Hepatocyte (in vitro differentiated cells): ENCODE measurements at regions not wholly inside any gene's neighbourhood (a gene's known extent, or its start where the extent isn't known, plus 50 kb on each side); places are given as distances from the start of the nearest gene placed in this dataset.
"Not testable (repeated sequence)": the region's sequence is repeated elsewhere in the genome, so short reads cannot be mapped to it uniquely, and the experiment has no call there.

ENCODE experiments used
- DNase-seq: peaks from one replicate; pipeline ENCODE4 v3.0.0-alpha.2; 2016; ENCODE audit warnings: low spot score
- H2AFZ ChIP-seq: fragments of 200-600 bp; sonication (generic); 2 replicates; pipeline ENCODE4 v1.6.0; 2016; ENCODE audit warnings: antibody characterized with exemption, mild to moderate bottlenecking
- H3K27ac ChIP-seq: fragments of 200-600 bp; sonication (generic); 2 replicates; pipeline ENCODE4 v1.5.1; 2016; ENCODE audit warnings: mild to moderate bottlenecking
- H3K27me3 ChIP-seq: fragments of 200-600 bp; sonication (generic); 2 replicates; pipeline ENCODE4 v1.6.1; 2016
- H3K36me3 ChIP-seq: fragments of 200-600 bp; sonication (generic); replicated peaks from 2 replicates; pipeline ENCODE4 v1.5.1; 2016; ENCODE audit warnings: low read depth; ENCODE audit not compliant: insufficient read depth
- H3K4me1 ChIP-seq: fragments of 200-600 bp; sonication (generic); 2 replicates; pipeline ENCODE4 v1.5.1; 2016; ENCODE audit warnings: mild to moderate bottlenecking, moderate library complexity; ENCODE audit not compliant: insufficient read depth
- H3K4me2 ChIP-seq: fragments of 200-600 bp; sonication (generic); 2 replicates; pipeline ENCODE4 v1.6.0; 2016
- H3K4me3 ChIP-seq: fragments of 200-600 bp; sonication (generic); 2 replicates; pipeline ENCODE4 v1.5.1; 2016; ENCODE audit warnings: mild to moderate bottlenecking
- H3K79me2 ChIP-seq: fragments of 200-600 bp; sonication (generic); 2 replicates; pipeline ENCODE4 v1.6.0; 2017; ENCODE audit warnings: mild to moderate bottlenecking
- H3K9me2 ChIP-seq: fragments of 200-600 bp; sonication (generic); replicated peaks from 2 replicates; pipeline ENCODE4 v1.6.0; 2017; ENCODE audit warnings: mild to moderate bottlenecking; ENCODE audit not compliant: insufficient read depth
- H3K9me3 ChIP-seq: fragments of 200-600 bp; sonication (generic); 2 replicates; pipeline ENCODE4 v1.5.1; 2016; ENCODE audit warnings: low read depth, mild to moderate bottlenecking
- H4K20me1 ChIP-seq: fragments of 200-600 bp; sonication (generic); 2 replicates; pipeline ENCODE4 v1.6.0; 2016; ENCODE audit warnings: mild to moderate bottlenecking; ENCODE audit not compliant: insufficient read depth, poor library complexity, severe bottlenecking
- EZH2 ChIP-seq: fragments of 200-600 bp; sonication (generic); IDR thresholded peaks from 2 replicates; pipeline ENCODE4 v1.6.1; 2016; ENCODE audit warnings: antibody characterized with exemption, mild to moderate bottlenecking, borderline replicate concordance
- EZH2phosphoT487 ChIP-seq: fragments of 200-600 bp; sonication (generic); IDR thresholded peaks from one replicate; pipeline ENCODE4 v1.6.1; 2018; ENCODE audit warnings: antibody characterized with exemption, mild to moderate bottlenecking, low read depth, moderate library complexity; ENCODE audit not compliant: unreplicated experiment, severe bottlenecking
- WGBS: methylation state at CpG from one replicate; pipeline ENCODE4 v1.1.6; 2016; ENCODE audit warnings: low lambda C conversion rate; ENCODE audit errors: missing lambda C conversion rate; 5-methylcytosine and 5-hydroxymethylcytosine counted together
- TF ChIP-seq, protein P1 (sequence below): fragments of 200-600 bp; sonication (generic); IDR thresholded peaks from 2 replicates; pipeline ENCODE4 v1.5.1; 2016; ENCODE audit warnings: antibody characterized with exemption, mild to moderate bottlenecking; ENCODE audit not compliant: poor library complexity

- Histone ChIP-seq H3K4me3 (no peak overlapping the region), H3K36me3 (no peaks in the 10 kb centered on the region), H4K20me1 (no peaks in the 10 kb centered on the region), H3K9me2 (no peaks in the 10 kb centered on the region), H3K4me2 (no peak overlapping the region), H3K9me3 (no peaks in the 10 kb centered on the region), H3K27ac (no peak overlapping the region), H3K27me3 (no peaks in the 10 kb centered on the region), H2AFZ (no peak overlapping the region), H3K79me2 (no peaks in the 10 kb centered on the region), H3K4me1 (no peaks in the 10 kb centered on the region)
- WGBS, result 65% methylated on average over 1 of the region's 1 CpG
- TF ChIP-seq, protein P1, sequence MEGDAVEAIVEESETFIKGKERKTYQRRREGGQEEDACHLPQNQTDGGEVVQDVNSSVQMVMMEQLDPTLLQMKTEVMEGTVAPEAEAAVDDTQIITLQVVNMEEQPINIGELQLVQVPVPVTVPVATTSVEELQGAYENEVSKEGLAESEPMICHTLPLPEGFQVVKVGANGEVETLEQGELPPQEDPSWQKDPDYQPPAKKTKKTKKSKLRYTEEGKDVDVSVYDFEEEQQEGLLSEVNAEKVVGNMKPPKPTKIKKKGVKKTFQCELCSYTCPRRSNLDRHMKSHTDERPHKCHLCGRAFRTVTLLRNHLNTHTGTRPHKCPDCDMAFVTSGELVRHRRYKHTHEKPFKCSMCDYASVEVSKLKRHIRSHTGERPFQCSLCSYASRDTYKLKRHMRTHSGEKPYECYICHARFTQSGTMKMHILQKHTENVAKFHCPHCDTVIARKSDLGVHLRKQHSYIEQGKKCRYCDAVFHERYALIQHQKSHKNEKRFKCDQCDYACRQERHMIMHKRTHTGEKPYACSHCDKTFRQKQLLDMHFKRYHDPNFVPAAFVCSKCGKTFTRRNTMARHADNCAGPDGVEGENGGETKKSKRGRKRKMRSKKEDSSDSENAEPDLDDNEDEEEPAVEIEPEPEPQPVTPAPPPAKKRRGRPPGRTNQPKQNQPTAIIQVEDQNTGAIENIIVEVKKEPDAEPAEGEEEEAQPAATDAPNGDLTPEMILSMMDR, result no peak
- TF ChIP-seq EZH2, result no peak
- TF ChIP-seq EZH2phosphoT487, result no peak
- no peak for DNase-seq
Observed at GRCh38 chr7:91357901-91358300, 93.7 kb downstream of the FZD1 start.

GRCh38 chr7:91358303-91358702, 94.1 kb downstream of the FZD1 start:
- no peak for DNase-seq
- Histone ChIP-seq H3K27ac (no peak overlapping the region), H3K27me3 (no peaks in the 10 kb centered on the region), H3K4me3 (no peak overlapping the region), H3K9me3 (no peaks in the 10 kb centered on the region), H4K20me1 (no peaks in the 10 kb centered on the region), H3K36me3 (no peaks in the 10 kb centered on the region), H3K4me2 (no peak overlapping the region), H2AFZ (no peak overlapping the region), H3K4me1 (no peaks in the 10 kb centered on the region), H3K79me2 (no peaks in the 10 kb centered on the region), H3K9me2 (no peaks in the 10 kb centered on the region)
- TF ChIP-seq, protein P1, result no peak
- TF ChIP-seq EZH2phosphoT487 (no peak), EZH2 (no peak)
- WGBS, result 90% methylated on average over 2 of the region's 2 CpGs

GRCh38 chr7:91365097-91365496, 100.9 kb downstream of the FZD1 start:
- not testable (repeated sequence) for H3K36me3 ChIP-seq, H3K27ac ChIP-seq, H3K4me3 ChIP-seq, H3K9me2 ChIP-seq, H3K4me2 ChIP-seq, H3K27me3 ChIP-seq, H4K20me1 ChIP-seq, DNase-seq, H3K4me1 ChIP-seq, H2AFZ ChIP-seq, H3K9me3 ChIP-seq, H3K79me2 ChIP-seq
- WGBS, result 74% methylated on average over 5 of the region's 5 CpGs

DNA sequence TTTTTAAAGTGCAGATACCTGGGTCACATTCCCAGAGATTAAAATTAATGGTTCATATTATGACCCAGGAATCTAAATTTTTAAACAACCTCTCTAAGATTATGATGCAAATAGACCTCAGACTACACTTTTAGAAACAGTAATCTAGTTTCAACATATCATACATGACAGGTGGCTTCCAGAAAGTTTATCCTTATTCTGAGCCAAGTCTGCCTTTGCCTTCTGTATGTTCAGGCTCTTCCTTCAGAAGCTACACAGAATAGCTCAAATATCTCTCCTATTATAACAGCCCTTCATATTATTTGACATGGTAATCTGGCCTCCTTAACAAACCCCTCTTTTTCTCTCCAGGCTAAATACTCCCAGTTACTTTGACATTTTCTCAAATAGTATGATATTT, 101.9 kb downstream of the FZD1 start:
- Histone ChIP-seq H3K4me3 (no peak overlapping the region), H3K27ac (no peak overlapping the region), H3K36me3 (no peaks in the 10 kb centered on the region), H4K20me1 (no peaks in the 10 kb centered on the region), H3K9me2 (no peaks in the 10 kb centered on the region), H2AFZ (no peak overlapping the region), H3K27me3 (no peaks in the 10 kb centered on the region), H3K4me2 (no peak overlapping the region), H3K79me2 (no peaks in the 10 kb centered on the region), H3K4me1 (no peaks in the 10 kb centered on the region), H3K9me3 (no peaks in the 10 kb centered on the region)
- no peak for DNase-seq
- TF ChIP-seq EZH2phosphoT487 (no peak), EZH2 (no peak)
- TF ChIP-seq, protein P1, result no peak
